Stimulated activated CD8-positive, alpha-beta memory T cell treated with anti-CD3 and anti-CD28 coated beads, Interleukin-15, amount 100 ng/mL, for 24 hours (primary cell): ENCODE measurements at regions not wholly inside any gene's neighbourhood (a gene's known extent, or its start where the extent isn't known, plus 50 kb on each side); places are given as distances from the start of the nearest gene placed in this dataset.
"Not testable (repeated sequence)": the region's sequence is repeated elsewhere in the genome, so short reads cannot be mapped to it uniquely, and the experiment has no call there.

Experiments used
- DNase-seq: peaks from one replicate; pipeline ENCODE4 v3.0.0-alpha.2; 2020; ENCODE audit warnings: low read depth

DNA sequence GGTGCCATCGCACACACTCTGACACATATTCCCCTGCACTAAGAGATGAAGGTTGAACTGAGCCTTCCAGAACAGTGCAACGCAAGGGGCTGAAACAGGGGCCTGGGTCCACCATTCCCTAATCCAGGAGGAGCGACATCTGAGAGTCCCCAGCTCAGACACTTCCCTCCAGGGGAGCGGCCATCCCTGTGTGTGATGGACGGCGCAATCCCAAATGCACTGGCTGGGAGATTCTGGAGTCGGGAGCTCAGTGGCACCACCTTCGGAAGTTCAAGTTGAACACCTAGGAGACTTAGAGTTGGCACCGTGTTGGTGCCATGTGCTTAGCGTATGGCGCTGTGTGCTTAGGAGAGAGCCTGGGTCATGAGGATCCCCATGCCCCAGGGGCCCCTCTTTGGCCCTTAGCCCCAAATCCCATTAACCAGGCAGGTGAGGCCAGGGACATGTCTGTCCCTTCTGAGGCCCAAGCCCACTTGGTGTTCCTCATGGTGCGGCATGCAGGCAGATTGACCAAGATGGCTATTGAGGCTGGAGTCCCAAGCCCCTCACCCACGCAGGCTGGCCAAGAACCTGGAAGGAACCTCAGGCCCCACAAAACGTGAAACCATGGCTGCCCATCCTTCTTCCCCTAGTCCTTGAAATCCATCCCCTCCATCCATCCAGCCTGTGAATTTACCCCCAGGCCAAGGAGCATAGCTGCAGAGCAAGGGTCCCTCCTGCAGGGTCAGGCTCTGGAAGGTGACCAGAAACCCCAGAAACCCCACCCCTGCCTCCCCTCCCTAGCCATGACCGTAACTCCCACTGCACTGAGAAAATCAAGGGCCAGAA, 114.1 kb upstream of the OTOS start:
- DNase-seq: no peak

DNA sequence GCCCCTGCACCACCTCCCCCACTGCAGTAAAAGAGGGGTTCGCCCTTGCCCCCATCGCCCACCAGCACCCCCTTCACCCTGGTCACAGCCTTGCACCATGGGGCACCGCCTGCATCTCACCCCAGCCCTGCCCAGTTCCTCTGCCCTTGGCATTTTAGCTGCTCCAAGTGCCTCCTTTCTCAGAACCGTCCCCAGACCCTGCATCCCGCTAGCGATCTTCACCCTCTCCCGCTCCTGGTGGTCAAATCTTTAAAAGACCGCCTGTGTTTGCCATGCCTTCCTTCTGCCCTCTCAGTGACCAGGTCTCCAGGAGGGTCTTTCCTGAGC, 114.7 kb upstream of the OTOS start:
- no peak for DNase-seq

DNA sequence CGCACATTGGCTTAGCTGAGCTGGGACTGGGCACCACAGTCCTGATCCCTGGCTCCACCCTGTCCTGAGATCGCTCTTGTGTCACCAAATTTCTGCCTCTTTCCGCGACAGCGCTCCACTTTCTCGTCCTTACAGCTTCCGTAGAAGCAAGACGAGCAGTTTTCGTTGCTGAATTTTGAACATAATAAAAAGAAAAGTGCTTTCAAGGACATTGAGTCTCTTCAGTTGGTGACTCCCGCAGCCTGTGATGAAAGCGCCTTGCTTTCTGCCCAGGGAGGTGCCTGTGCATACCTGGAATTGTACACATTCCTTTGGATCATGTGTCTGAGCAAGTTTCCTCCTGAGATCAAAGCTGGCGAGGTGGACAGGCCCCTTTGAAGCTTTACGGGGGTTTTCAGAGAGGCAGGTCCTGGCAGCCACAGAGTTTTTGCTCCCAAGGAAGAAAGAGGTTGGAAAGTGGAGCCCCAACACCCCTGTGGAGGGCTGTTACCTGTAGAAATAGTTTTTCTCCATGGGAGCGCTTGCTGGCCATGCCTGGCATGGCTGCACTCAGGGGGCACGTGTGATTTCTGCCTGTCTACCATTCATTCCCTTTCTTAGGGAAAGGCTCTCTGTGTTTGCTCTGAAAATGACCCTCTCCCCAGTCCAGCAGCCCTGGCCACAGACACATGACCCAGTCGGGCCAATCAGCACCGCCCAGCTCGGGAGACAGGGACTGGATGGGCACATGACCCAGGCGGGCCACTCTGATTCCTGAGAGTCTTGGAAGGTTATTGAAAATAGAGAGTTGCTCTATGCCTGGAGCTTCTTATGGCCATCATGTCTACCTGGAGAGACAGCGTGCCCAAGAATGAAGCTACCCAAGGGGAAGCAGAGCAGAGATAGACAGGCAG, 115.6 kb upstream of the OTOS start:
- DNase-seq: no peak

DNA sequence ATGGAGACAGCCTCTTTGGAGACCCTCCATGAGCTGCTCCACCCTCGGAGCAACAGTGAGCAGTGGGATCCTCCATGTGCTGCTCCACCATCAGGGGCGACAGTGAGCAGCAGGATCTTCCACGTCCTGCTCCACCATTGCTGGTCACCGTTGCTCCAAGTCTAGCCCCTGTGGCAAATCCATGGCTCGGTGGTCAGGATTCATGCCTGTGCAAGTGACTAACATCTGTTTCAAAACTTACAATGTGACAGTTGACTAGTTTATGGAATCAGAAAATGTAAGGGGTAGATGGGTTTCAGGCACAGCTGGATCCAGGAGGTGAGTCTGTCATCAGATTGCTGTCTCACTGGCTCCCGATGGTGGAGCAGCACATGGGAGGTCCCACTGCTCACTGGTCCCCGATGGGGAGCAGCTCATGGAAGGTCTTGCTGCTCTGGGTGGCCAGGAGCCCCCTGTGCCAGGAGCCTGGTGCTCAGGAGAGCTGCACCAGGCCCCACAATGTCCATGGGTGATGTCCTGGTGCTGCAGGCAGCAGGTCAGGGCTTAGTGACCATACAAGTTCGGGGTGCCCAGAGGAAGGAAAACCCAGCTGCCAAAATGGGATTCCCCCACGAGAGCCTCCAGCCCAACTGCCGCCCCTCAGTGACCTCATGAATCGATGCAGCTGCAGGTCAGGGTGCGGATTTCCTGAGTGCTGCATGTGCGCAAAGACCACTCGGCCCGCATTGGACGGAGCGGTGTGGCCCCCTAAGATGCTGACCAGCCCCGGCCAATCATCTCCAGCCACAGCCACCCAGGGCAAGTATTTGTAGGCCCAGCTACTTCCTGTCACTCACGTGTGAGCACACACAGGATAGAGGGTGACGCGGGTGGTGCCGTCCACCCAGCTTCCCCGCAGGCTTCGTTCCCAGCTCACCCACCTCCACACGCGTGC, 116.5 kb upstream of the OTOS start:
- no peak for DNase-seq

DNA sequence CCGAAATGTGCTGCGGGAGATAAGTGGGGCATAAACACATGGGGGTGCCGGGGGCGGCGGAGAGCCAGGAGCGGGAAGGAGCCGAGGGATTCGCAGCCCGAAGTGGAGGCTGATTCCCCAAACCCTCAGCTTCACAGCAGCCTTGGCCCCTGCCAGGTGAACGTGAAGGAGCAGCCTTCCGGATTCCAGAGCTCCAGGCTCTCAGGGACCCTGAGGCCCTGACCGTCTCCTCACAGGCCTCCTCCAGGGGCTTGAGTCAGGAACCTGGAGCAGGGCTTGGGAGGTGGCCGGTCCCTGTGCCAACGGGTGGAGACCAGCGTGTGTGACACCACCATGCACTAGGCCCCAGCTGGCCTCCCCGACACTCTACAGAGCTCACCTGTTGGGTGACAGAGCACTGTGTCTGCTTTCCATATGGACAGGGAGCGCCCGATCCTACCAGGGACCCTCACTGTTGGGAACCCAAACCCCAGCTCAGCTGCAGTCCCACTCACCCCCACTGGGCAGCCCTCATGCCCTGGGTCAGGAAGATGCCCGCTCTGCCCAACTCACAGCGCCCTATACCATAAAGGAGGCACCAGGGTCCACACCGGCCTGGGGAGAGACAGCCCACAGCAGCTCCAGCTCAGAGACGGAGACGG, 117.6 kb upstream of the OTOS start:
- no peak for DNase-seq

DNA sequence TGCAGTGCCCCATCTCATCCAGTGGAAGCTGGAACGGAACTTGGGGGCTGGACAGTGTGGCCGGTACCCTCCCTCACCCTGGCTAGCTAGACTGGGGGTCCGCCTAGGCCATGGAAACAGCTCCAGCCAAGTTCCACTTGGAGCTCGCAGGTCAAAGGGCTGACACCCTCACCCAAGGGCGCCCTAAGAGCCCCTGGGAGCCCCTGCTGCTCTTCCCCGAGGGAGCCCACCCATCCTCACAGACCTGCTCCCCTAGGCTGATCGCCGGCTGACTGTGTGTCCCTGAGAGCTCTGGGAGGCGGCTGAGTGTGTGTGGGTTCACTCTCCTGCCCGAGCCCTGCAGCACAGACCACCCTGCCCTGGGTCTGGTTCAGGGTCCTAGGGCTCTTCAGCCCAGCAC, 118.2 kb upstream of the OTOS start:
- DNase-seq: no peak

DNA sequence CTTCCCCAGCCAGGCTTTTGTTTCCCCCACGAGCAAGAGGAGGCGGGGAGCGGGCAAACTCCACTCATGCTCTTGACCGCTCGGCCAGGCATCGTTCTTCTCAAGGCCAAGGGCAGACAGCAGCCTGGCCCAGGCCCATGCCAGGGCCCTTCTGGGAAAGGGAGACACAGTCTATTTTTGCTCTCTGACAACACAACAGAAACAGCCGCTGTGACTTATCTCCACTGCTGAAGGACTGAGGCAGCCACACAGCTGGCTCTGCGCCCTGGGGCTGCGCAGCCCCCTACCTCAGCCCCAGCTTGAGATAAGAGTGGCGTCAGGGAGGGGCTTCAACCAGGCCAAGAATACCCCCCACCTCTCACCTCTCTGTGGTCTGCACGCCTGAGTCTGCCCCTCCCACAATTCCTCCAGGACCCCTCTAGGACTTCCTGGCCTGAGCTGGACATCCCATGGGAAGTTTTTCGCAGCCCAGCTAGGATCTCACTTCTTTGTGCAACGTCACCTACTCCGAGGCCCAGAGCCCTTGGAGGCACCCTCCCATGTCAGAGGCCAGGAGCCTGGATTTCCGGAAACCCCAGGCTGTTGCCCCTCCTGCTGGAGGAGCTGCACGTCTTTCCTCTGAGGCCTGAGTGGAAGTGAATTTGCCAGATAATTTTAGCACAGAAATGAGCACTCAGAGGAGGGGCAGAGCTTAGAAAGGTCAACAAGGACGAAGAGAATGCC, 118.9 kb upstream of the OTOS start:
- no peak for DNase-seq

DNA sequence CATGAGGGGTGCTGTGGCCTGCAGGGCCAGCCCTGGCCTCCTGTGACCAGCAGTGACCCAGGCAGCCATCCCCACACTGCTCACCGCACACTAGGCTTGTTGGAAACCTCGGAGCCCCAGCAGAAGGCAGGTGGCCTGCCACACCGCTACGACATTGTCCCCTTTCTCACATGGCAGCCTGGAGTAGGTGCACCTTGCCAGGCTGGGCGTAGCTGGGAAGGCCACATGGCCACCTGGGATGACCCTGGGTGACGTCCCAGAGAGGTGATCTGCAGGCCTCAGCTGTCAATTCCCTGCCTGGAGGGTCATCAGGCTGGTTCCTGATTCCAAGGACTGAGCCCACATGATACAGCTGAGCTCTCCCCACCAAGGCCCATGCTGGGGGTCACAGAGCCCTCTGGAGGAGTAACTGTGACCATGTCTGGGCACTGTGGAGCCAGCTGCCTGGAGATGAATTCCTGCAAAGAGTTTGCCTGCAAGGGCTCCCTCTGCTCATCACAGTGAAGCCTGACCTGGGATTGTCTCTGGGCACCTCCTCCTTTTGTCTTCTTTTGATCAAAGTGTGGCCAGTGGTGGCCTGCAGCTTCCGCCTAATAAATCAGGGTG, 119.6 kb upstream of the OTOS start:
- no peak for DNase-seq

DNA sequence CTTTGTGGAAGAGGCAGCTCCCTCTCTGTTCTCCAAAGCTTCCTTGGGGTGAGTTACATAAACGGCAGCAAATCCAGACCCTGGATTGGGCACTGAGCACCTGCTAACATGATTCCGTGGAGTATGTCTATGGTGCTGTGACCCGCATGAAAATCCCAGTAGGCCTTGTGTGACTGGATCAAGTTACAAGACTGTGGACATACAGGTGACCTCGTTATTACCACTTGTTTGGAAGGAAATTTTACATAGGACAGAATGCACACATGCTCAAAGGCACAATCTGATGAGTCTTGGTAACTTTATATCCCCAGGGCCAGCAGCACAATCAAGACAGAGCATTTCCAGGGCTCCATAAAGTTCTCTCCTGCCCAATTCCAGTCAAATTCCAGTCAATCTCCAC, 120.2 kb upstream of the OTOS start:
- DNase-seq: no peak

DNA sequence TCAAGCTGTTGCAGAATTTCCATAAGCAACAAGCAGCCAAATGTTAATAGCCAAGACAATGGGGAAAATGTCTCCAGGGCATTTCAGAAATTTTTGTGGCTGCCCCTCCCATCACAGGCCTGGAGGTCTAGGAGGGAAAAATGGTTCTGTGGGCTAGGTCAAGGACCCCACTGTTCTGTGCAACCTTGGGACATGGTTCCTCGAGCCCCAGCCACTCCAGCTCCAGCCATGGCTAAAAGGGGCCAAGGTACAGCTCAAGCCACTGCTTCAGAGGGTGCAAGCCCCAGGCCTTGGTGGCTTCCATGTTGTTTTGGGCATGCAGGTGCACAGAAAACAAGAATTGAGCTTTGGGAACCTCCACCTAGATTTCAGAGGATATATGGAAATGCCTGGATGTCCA, 122.1 kb upstream of the OTOS start:
- not testable (repeated sequence) for DNase-seq

DNA sequence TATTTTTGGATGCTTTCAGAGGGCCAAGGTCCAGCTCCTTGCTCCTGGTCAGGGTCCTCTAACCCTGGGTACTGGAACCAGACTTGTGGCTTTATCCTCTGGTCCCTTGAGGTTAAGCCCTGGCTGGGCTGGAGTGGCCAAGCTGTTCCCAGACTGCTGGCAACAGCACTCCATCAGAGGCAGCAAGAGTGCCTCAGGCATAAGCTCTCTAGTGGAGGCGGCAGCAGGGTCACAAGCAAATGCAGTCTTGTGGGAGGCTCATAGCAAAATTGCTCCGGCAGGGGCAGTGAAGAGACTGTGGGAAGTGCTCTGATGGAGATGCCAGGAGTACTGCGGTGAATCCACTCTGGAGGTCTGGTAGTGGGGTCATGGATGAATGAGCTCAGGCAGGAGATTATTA, 128.9 kb upstream of the OTOS start:
- no peak for DNase-seq

DNA sequence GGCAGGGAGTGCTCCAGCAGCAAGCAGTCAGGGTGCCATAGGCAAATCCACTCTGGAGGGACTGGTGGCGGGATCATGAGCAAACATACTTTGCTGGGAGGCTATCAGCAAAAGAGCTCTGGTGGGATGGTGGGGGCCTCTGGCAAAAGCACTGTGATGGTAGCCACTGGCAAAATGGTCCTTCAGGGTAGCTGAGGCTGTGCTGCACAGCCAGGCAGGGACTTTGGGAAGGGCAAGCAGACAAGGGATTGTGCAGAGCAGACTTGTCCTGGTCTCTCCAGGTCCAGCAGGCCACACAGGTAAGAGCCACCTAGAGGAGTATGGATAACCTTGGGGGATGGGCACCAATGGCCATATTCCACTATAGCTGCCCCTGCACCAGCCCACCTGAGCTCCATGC, 129.4 kb upstream of the OTOS start:
- DNase-seq: no peak

DNA sequence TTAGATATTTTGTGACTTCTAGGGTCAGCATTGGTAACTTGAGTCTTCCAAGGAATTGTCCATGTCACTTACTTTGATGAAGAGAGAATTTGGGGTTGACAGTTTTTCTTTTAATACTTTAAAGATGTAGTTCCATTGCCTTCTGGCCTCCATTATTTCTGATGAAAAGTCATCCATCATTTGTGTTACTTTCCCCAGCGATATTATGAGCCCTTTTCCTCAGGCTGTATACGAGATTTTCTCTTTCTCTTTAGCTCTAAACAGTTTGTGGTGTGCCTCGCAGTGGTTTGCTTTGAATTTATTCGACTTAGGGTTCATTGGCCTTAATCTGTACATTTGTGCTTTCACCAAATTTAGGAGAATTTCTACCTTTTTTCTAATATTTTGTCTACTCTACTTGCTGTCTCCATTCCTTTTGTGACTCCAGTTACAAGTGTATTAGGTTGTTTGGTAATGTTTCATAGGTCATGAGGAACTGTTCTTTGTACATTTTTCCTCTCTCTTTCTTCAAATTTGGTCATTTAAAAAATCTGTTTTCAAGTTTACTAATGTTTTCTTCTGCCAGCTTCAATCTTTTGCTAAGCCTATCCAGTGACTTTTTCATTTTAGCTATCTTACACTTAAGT, 131.4 kb upstream of the OTOS start:
- DNase-seq: no peak

DNA sequence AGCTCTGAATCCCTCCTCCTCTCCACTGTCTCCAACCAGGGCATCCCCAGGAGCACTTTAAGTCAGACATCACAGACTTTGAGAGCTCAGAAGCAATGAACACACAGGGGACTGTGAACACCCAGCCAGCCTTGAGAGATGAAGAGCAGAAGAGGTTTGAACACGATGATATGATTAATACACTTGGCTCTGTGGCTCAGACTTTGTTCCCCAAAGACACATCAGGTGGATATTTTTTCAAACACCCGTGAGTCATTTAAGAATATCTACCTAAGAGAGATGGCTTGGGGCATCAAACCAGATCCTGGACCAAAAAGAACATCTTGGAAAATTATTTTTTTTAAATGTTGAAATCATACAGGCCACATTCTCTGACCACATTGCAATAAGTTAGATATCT, 134.9 kb upstream of the OTOS start:
- no peak for DNase-seq

DNA sequence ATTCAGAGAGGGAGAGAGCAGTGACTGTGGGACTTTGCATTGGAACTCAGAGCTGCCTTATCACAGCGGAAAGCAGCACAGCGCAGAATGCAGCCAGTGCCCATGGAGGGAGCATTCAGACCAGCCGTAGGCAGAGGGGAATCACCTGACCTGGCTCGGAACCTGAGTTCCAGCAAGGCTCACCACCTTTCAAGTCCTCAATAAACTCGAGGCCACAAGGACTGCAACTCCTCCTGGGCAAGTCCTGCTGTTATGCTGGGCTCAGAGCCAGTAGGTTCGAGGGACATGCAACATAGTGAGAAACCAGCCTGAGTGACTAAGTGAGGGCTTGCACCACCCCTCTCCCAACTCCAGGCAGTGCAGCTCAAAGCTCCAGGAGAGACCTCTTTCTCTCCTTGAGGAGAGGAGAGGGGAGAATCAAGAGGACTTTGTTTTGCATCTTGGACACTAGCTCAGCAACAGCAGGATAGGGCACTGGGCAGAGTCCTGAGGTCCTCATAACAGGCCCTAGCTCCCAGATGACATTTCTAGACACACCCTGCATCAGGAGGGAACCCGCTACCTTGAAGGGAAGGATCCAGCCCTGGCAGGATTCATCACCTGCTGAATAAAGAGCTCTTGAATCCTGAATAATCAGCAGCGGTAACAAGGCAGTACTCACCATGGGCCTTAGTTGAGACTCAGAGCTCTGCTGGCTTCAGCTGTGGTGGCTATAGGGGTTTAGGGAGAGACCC, 136.8 kb upstream of the OTOS start:
- no peak for DNase-seq

DNA sequence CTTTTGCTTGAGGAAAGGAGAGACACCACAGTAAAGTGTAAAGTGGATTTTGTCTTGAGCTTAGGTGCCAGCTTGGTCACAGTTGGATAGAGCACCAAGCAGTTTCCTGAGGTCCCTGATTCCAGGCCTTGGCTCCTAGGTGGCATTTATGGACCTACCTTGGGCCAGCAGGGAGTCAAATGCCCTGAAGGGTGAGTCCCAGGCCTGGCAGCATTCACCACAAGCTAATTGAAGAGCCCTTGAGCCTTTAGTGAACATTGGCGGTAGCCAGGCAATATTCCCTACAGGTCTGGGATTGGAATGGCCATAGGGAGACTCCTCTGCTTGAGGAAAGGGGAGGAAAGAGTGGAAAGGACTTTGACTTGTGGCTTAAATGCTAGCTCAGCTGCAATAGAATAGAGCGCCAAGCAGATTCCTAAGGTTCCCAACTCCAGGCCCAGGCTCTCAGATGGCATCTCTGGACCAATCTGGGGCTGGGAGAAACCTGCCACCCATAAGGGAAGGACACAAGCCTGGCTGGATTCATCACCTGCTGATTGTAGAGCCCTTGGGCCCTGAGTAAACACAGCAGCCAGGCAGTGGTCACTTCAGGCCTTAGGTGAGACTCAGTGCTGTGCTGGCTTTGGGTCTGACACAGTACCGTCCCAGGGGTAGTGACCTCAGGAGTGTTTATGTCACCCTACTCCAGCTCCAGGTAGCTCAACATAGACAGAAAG, 137.5 kb upstream of the OTOS start:
- DNase-seq: no peak

DNA sequence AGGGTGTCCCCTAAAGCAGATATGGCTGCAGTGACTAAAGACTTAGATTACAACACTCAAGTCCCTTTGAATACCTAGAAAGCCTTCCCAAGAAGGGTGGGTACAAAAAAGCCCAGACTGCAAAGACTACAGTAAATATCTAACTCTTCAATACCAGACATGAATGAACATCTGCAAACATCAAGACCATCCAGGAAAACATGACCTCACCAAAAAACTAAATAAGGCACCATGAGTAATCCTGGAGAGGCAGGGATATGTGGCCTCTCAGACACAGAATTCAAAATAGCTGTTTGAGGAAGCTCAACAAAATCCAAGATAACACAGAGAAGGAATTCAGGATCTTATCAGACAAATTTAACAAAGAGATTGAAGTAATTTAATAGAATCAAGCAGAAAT, 138.2 kb upstream of the OTOS start:
- no peak for DNase-seq

DNA sequence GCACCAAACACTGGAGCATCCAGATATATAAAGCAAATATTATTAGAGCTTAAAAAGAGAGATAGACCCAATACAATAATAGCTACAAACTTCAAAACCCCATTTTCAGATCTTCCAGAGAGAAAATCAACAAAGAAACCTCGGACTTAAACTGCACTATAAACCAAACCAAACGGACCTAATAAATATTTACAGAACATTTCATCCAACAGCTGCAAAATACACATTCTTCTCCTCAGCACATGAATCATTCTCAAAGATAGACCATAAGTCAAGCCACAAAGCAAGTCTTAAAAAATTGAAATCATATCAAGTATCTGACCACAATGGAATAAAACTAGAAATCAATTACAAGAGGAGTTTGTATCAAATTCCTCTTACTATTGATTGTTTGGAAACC, 140.2 kb upstream of the OTOS start:
- DNase-seq: no peak
